HepG2 (cell line): ENCODE measurements at regions not wholly inside any gene's neighbourhood (a gene's known extent, or its start where the extent isn't known, plus 50 kb on each side); places are given as distances from the start of the nearest gene placed in this dataset.

Experiments
- ATAC-seq: fragments of 200-7000 bp; cut with Tn5 transposase; 3 replicates; pipeline ENCODE4 v1.9.1; 2020; ENCODE audit warnings: mild to moderate bottlenecking, moderate library complexity
- BruUV-seq: library from RNA; stranded (reverse); fragments of 400-500 nt; replicated peaks from 2 replicates; lab custom pipeline; 2021; lab: Mats Ljungman, UMichigan
- CTCF ChIA-PET: fragments of 300-600 bp; formaldehyde crosslinking; extraction: SDS; loops from one replicate; lab custom pipeline; 2021; ENCODE audit warnings: low total read pairs, inconsistent platforms, low intra/inter-chr PET ratio; lab: Yijun Ruan, JAX
- POLR2A ChIA-PET: fragments of 350-600 bp; sonication (Branson Sonifier 250); formaldehyde crosslinking; loops from one replicate; lab custom pipeline; 2020; ENCODE audit warnings: antibody characterized with exemption, inconsistent platforms; lab: Yijun Ruan, JAX
- DNase-seq: peaks from one replicate; pipeline ENCODE4 v3.0.0-alpha.2; 2015; ENCODE audit warnings: low spot score
- FAIRE-seq: peaks from 3 replicates; lab custom pipeline; 2011; peaks lifted over from hg19 to GRCh38; lab: Jason Lieb, UNC
- H2AFZ ChIP-seq: one replicate; pipeline ENCODE4 v1.6.1; 2011; ENCODE audit warnings: low read length, inconsistent platforms
- H3K27ac ChIP-seq: fragments of 300-600 bp; 3 replicates; pipeline ENCODE4 v1.8.0; 2011; ENCODE audit warnings: mixed run types, mild to moderate bottlenecking, mixed read lengths, low read length, inconsistent platforms; ENCODE audit not compliant: insufficient read depth; ENCODE audit errors: extremely low read length
- H3K27me3 ChIP-seq, 2 experiments: fragments of 200-600 bp in 1 of 2; 2 replicates in 1 of 2; 3 replicates in 1 of 2; pipeline versions ENCODE4 v1.6.0 to v1.8.0; 2011; ENCODE audit warnings: low read length in 2 of 2, mild to moderate bottlenecking in 2 of 2, moderate library complexity in 2 of 2, inconsistent platforms in 1 of 2; ENCODE audit not compliant: insufficient read depth in 2 of 2, control insufficient read depth in 1 of 2
- H3K36me3 ChIP-seq, 2 experiments: fragments of 200-600 bp in 1 of 2; replicated peaks in 1 of 2; 2 replicates in 1 of 2; 3 replicates in 1 of 2; pipeline versions ENCODE4 v1.5.1 to v1.8.0; 2011; ENCODE audit warnings: low read length in 2 of 2, inconsistent platforms in 1 of 2; ENCODE audit not compliant: insufficient read depth in 2 of 2, control insufficient read depth in 1 of 2
- H3K4me1 ChIP-seq: 2 replicates; pipeline ENCODE4 v1.5.1; 2012; ENCODE audit warnings: low read length, inconsistent platforms; ENCODE audit not compliant: insufficient read depth
- H3K4me2 ChIP-seq: 2 replicates; pipeline ENCODE4 v1.6.0; 2011; ENCODE audit warnings: low read depth, low read length, inconsistent platforms
- H3K4me3 ChIP-seq, 3 experiments: fragments of 200-600 bp in 1 of 3; sonication (generic), shearing (Covaris generic) in 1 of 3; replicated peaks in 1 of 3; 2 replicates each; pipeline ENCODE4 v1.5.1; 2011 to 2016; ENCODE audit warnings: low read length in 3 of 3, inconsistent platforms in 2 of 3, low read depth in 2 of 3, mild to moderate bottlenecking in 2 of 3, control low read depth in 1 of 3, mixed read lengths in 1 of 3; ENCODE audit not compliant: insufficient read depth in 1 of 3
- H3K79me2 ChIP-seq: one replicate; pipeline ENCODE4 v1.6.1; 2011; ENCODE audit warnings: low read length, inconsistent platforms; ENCODE audit not compliant: insufficient read depth
- H3K9ac ChIP-seq: 2 replicates; pipeline ENCODE4 v1.6.0; 2011; ENCODE audit warnings: mild to moderate bottlenecking, low read depth, low read length, inconsistent platforms; ENCODE audit not compliant: insufficient read depth
- H3K9me3 ChIP-seq: 2 replicates; pipeline ENCODE4 v1.5.1; 2012; ENCODE audit warnings: mild to moderate bottlenecking, low read length
- H4K20me1 ChIP-seq: 2 replicates; pipeline ENCODE4 v1.6.0; 2011; ENCODE audit warnings: inconsistent platforms, mild to moderate bottlenecking, low read length, moderate library complexity; ENCODE audit not compliant: insufficient read depth
- ATM ChIP-seq: fragments of 450-650 bp; IDR thresholded peaks from 2 replicates; pipeline ENCODE4 v1.7.1; 2017; ENCODE audit warnings: mild to moderate bottlenecking, borderline replicate concordance
- ATRX ChIP-seq: sonication (generic); formaldehyde crosslinking; IDR thresholded peaks from 2 replicates; pipeline ENCODE4 v1.4.0; 2020; ENCODE audit warnings: missing genetic modification reagents, borderline replicate concordance
- HIVEP1 ChIP-seq: sonication (generic); formaldehyde crosslinking; IDR thresholded peaks from 2 replicates; pipeline ENCODE4 v1.4.0; 2020; ENCODE audit warnings: mild to moderate bottlenecking, missing genetic modification reagents
- NFRKB ChIP-seq: fragments of 450-650 bp; IDR thresholded peaks from 2 replicates; pipeline ENCODE4 v1.6.1; 2017
- SRF ChIP-seq: IDR thresholded peaks from 2 replicates; pipeline ENCODE4 v1.6.1; 2011; ENCODE audit warnings: mild to moderate bottlenecking, low read depth, low read length, moderate library complexity
- TP53 ChIP-seq: sonication (generic); formaldehyde crosslinking; conservative IDR thresholded peaks from 2 replicates; pipeline ENCODE4 v1.4.0; 2020; ENCODE audit warnings: missing genetic modification reagents
- ZFAT ChIP-seq: sonication (generic); formaldehyde crosslinking; conservative IDR thresholded peaks from 2 replicates; pipeline ENCODE4 v1.8.1; 2023; ENCODE audit warnings: missing genetic modification reagents, inconsistent platforms
- ZFP82 ChIP-seq: sonication (generic); formaldehyde crosslinking; IDR thresholded peaks from 2 replicates; pipeline ENCODE4 v1.5.1; 2020; ENCODE audit warnings: mild to moderate bottlenecking, missing genetic modification reagents, borderline replicate concordance
- ZNF205 ChIP-seq: IDR thresholded peaks from 2 replicates; pipeline ENCODE4 v1.6.1; 2018; ENCODE audit warnings: missing biosample characterization, missing genetic modification reagents
- ZNF788 ChIP-seq: sonication (generic); formaldehyde crosslinking; IDR thresholded peaks from 2 replicates; pipeline ENCODE4 v1.5.0; 2020; ENCODE audit warnings: mild to moderate bottlenecking, missing genetic modification reagents, borderline replicate concordance
- ZNF878 ChIP-seq: sonication (generic); formaldehyde crosslinking; IDR thresholded peaks from 2 replicates; pipeline ENCODE4 v1.8.1; 2023; ENCODE audit warnings: mild to moderate bottlenecking, missing genetic modification reagents, moderate library complexity
- WGBS: methylation state at CpG from one replicate; pipeline ENCODE4 v1.1.6; 2017; ENCODE audit warnings: low lambda C conversion rate; 5-methylcytosine and 5-hydroxymethylcytosine counted together
- in situ Hi-C: cut with HindIII; loops from 2 replicates; pipeline ENCODE4 v1.10.0; 2017; ENCODE audit warnings: low pct_unique_long_range_greater_than_20kb; ENCODE audit not compliant: extremely low pct_ligation_motif_present
- intact Hi-C: fragments of 100-400 bp; cut with micrococcal nuclease; formaldehyde crosslinking; loops from one replicate; pipeline ENCODE4 v1.10.0; 2022; ENCODE audit not compliant: unreplicated experiment
- TF ChIP-seq, protein P1 (sequence below): IDR thresholded peaks from 2 replicates; pipeline ENCODE4 v1.6.1; 2012; ENCODE audit warnings: low read length, improper control_type of control experiment
- TF ChIP-seq, protein P2 (sequence below): sonication (generic); formaldehyde crosslinking; IDR thresholded peaks from 2 replicates; pipeline ENCODE4 v1.5.1; 2020; ENCODE audit warnings: missing genetic modification reagents, mild to moderate bottlenecking, borderline replicate concordance
- TF ChIP-seq, protein P3 (sequence below): fragments of 450-650 bp; IDR thresholded peaks from 2 replicates; pipeline ENCODE4 v1.6.1; 2017

DNA sequence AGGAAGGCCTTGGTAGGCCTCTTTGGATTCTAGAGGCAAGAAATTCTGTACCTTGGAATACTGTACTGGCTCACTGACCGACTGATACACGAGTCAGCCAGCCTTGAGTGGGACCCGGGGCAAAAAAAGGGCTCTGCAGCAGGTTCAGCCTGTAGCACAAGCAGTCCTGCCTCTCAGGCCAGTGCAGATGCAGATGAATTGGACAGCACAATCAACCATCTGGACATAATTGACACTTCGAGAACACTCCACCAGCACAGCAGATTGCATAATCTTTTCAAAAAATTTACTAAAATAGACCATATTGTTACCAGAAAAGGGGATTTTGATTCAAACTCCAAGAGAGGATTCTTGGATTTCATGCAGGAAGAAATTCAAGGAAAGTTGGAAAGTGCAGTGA, 241.6 kb downstream of the RPIA start:
- Histone ChIP-seq H3K4me3 (no peak overlapping the region), H3K4me1 (no peaks in the 10 kb centered on the region), H3K27ac (no peak overlapping the region), H2AFZ (no peak overlapping the region), H4K20me1 (no peaks in the 10 kb centered on the region), H3K4me2 (no peak overlapping the region), H3K27me3 (no peaks in the 10 kb centered on the region), H3K9me3 (no peaks in the 10 kb centered on the region), H3K36me3 (no peaks in the 10 kb centered on the region), H3K9ac (no peak overlapping the region), H3K79me2 (no peaks in the 10 kb centered on the region)
- no peak for TF ChIP-seq SRF
- no peak for TF ChIP-seq ZFAT (CRISPR knock-in tag)
- TF ChIP-seq TP53 (CRISPR knock-in tag) = no peak
- TF ChIP-seq ZNF788 (CRISPR knock-in tag) = no peak
- no peak for TF ChIP-seq HIVEP1 (CRISPR knock-in tag)
- TF ChIP-seq ZNF878 (CRISPR knock-in tag) = no peak
- TF ChIP-seq, protein P1, sequence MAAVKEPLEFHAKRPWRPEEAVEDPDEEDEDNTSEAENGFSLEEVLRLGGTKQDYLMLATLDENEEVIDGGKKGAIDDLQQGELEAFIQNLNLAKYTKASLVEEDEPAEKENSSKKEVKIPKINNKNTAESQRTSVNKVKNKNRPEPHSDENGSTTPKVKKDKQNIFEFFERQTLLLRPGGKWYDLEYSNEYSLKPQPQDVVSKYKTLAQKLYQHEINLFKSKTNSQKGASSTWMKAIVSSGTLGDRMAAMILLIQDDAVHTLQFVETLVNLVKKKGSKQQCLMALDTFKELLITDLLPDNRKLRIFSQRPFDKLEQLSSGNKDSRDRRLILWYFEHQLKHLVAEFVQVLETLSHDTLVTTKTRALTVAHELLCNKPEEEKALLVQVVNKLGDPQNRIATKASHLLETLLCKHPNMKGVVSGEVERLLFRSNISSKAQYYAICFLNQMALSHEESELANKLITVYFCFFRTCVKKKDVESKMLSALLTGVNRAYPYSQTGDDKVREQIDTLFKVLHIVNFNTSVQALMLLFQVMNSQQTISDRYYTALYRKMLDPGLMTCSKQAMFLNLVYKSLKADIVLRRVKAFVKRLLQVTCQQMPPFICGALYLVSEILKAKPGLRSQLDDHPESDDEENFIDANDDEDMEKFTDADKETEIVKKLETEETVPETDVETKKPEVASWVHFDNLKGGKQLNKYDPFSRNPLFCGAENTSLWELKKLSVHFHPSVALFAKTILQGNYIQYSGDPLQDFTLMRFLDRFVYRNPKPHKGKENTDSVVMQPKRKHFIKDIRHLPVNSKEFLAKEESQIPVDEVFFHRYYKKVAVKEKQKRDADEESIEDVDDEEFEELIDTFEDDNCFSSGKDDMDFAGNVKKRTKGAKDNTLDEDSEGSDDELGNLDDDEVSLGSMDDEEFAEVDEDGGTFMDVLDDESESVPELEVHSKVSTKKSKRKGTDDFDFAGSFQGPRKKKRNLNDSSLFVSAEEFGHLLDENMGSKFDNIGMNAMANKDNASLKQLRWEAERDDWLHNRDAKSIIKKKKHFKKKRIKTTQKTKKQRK = no peak
- TF ChIP-seq, protein P2, sequence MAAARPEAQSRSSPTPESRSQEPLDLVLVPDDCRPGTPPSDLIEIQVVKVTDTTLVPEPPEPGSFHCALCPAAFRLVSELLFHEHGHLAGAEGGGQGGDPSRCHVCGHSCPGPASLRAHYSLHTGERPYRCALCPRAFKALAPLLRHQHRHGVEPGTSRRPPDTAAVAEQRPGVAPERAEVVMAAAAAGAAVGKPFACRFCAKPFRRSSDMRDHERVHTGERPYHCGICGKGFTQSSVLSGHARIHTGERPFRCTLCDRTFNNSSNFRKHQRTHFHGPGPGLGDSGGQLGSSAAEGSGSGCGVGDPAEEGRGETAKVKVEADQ (CRISPR knock-in tag) = no peak
- TF ChIP-seq, protein P3, sequence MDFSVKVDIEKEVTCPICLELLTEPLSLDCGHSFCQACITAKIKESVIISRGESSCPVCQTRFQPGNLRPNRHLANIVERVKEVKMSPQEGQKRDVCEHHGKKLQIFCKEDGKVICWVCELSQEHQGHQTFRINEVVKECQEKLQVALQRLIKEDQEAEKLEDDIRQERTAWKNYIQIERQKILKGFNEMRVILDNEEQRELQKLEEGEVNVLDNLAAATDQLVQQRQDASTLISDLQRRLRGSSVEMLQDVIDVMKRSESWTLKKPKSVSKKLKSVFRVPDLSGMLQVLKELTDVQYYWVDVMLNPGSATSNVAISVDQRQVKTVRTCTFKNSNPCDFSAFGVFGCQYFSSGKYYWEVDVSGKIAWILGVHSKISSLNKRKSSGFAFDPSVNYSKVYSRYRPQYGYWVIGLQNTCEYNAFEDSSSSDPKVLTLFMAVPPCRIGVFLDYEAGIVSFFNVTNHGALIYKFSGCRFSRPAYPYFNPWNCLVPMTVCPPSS = no peak
- TF ChIP-seq ZNF205 (CRISPR knock-in tag) = no peak
- TF ChIP-seq ATM = no peak
- no peak for TF ChIP-seq ATRX
- no peak for TF ChIP-seq NFRKB
- TF ChIP-seq ZFP82 (CRISPR knock-in tag) = no peak
- ChIA-PET POLR2A (no interaction called here), CTCF (no interaction called here)
- no peak for FAIRE-seq
- intact Hi-C loops (no loop called here), in situ Hi-C loops (no loop called here)
- WGBS = 6% methylated on average over 4 of the region's 4 CpGs
- no peak for DNase-seq
- no TSS peak for BruUV-seq
- ATAC-seq = no peak
